ENCODE measurements at regions not wholly inside any gene's neighbourhood (a gene's known extent, or its start where the extent isn't known, plus 50 kb on each side); places are given as distances from the start of the nearest gene placed in this dataset.

GRCh38 chr2:14928056-14928455, 295.5 kb downstream of the LRATD1 start:
- no peak for TF ChIP-seq CTCF (IDR thresholded peaks at IDR 0.05)
- Histone ChIP-seq H3K27me3 (ENCODE audit: control insufficient read depth, insufficient read depth, low read length) (no peaks in the 10 kb centered on the region), H3K79me2 (no peaks in the 10 kb centered on the region), H3K27ac (no peak overlapping the region), H3K4me1 (no peaks in the 10 kb centered on the region), H3K9ac (no peak overlapping the region), H3K4me2 (ENCODE audit: low read length) (no peak overlapping the region), H3K4me3 (ENCODE audit: low read depth, low read length) (no peak overlapping the region), H3K36me3 (ENCODE audit: control insufficient read depth, insufficient read depth, low read length) (no peaks in the 10 kb centered on the region), H3K9me3 (ENCODE audit: control insufficient read depth, low read length) (no peaks in the 10 kb centered on the region), H2AFZ (no peak overlapping the region)

GRCh38 chr2:14930441-14930840, 297.9 kb downstream of the LRATD1 start:
- Histone ChIP-seq H3K4me2 (ENCODE audit: low read length) (no peak overlapping the region), H3K9me3 (ENCODE audit: control insufficient read depth, low read length) (no peaks in the 10 kb centered on the region), H3K4me1 (no peaks in the 10 kb centered on the region), H2AFZ (no peak overlapping the region), H3K27ac (no peak overlapping the region), H3K36me3 (ENCODE audit: control insufficient read depth, insufficient read depth, low read length) (no peaks in the 10 kb centered on the region), H3K9ac (no peak overlapping the region), H3K27me3 (ENCODE audit: control insufficient read depth, insufficient read depth, low read length) (no peaks in the 10 kb centered on the region), H3K79me2 (no peaks in the 10 kb centered on the region), H3K4me3 (ENCODE audit: low read depth, low read length) (no peak overlapping the region)
- TF ChIP-seq CTCF (IDR thresholded peaks at IDR 0.05): no peak

- H3K4me1 ChIP-seq: no peaks in the 10 kb centered on the region
- H3K27me3 ChIP-seq (ENCODE audit: control insufficient read depth, insufficient read depth, low read length): no peaks in the 10 kb centered on the region
- no peak overlapping the region for H2AFZ ChIP-seq
- no peak overlapping the region for H3K9ac ChIP-seq
- H3K79me2 ChIP-seq: no peaks in the 10 kb centered on the region
- no peak for TF ChIP-seq CTCF (IDR thresholded peaks at IDR 0.05)
- H3K4me3 ChIP-seq (ENCODE audit: low read depth, low read length): no peak overlapping the region
- H3K9me3 ChIP-seq (ENCODE audit: control insufficient read depth, low read length): no peaks in the 10 kb centered on the region
- no peak overlapping the region for H3K4me2 ChIP-seq (ENCODE audit: low read length)
- no peak overlapping the region for H3K27ac ChIP-seq
- H3K36me3 ChIP-seq (ENCODE audit: control insufficient read depth, insufficient read depth, low read length): no peaks in the 10 kb centered on the region
Observed at GRCh38 chr2:14932285-14932684, 299.8 kb downstream of the LRATD1 start.

DNA sequence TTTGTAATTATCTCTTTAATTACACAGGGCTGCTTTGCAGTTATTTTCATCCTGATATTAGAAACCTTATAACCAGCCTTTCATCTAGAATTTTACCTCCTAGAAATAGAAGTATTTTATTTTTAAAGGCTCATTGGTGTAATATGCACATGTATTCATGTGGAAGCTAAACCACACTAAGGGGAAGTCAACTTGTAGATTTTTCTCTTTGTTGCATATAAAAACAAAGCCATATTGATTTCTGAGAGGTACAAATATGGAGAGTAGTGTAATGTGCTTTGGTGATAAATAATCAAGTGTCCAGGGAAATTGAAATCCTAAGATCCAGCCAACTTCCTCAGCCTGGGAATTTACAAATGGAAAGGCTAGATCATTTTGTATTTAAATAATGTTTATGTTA, 301.2 kb downstream of the LRATD1 start:
- Histone ChIP-seq H3K4me2 (ENCODE audit: low read length) (no peak overlapping the region), H3K36me3 (ENCODE audit: control insufficient read depth, insufficient read depth, low read length) (no peaks in the 10 kb centered on the region), H3K9me3 (ENCODE audit: control insufficient read depth, low read length) (no peaks in the 10 kb centered on the region), H3K4me3 (ENCODE audit: low read depth, low read length) (no peak overlapping the region), H3K27ac (no peak overlapping the region), H3K9ac (no peak overlapping the region), H3K4me1 (no peaks in the 10 kb centered on the region), H2AFZ (no peak overlapping the region), H3K27me3 (ENCODE audit: control insufficient read depth, insufficient read depth, low read length) (no peaks in the 10 kb centered on the region), H3K79me2 (no peaks in the 10 kb centered on the region)
- no peak for TF ChIP-seq CTCF (IDR thresholded peaks at IDR 0.05)

GRCh38 chr2:14936426-14936825, 303.9 kb downstream of the LRATD1 start:
- H3K4me3 ChIP-seq (ENCODE audit: low read depth, low read length): no peak overlapping the region
- H3K9me3 ChIP-seq (ENCODE audit: control insufficient read depth, low read length): no peaks in the 10 kb centered on the region
- H3K36me3 ChIP-seq (ENCODE audit: control insufficient read depth, insufficient read depth, low read length): no peaks in the 10 kb centered on the region
- TF ChIP-seq CTCF (IDR thresholded peaks at IDR 0.05): no peak
- no peak overlapping the region for H3K27ac ChIP-seq
- no peak overlapping the region for H2AFZ ChIP-seq
- H3K4me2 ChIP-seq (ENCODE audit: low read length): no peak overlapping the region
- H3K27me3 ChIP-seq (ENCODE audit: control insufficient read depth, insufficient read depth, low read length): no peaks in the 10 kb centered on the region
- H3K9ac ChIP-seq: no peak overlapping the region
- H3K79me2 ChIP-seq: no peaks in the 10 kb centered on the region
- H3K4me1 ChIP-seq: no peaks in the 10 kb centered on the region

Data from parathyroid adenoma (tissue), 2 donors.